Stomach (tissue), 8 donors: ENCODE measurements at regions not wholly inside any gene's neighbourhood (a gene's known extent, or its start where the extent isn't known, plus 50 kb on each side); places are given as distances from the start of the nearest gene placed in this dataset.

Experiments
- DNase-seq, 2 donors: peaks; one replicate each; pipeline versions ENCODE4 v3.0.0 to v3.0.0-alpha.2; 2013 to 2019
- H3K27ac ChIP-seq, 5 donors: fragments of 200-600 bp in 4 of 5; sonication (generic) in 4 of 5; one replicate each; pipeline ENCODE4 v1.5.1; 2013 to 2019; ENCODE audit warnings: mild to moderate bottlenecking in 1 of 5, moderate library complexity in 1 of 5
- H3K27me3 ChIP-seq, 3 donors: fragments of 200-600 bp; sonication (generic); one replicate each; pipeline ENCODE4 v1.5.1; 2017 to 2019; ENCODE audit warnings: mixed run types in 1 of 3
- H3K36me3 ChIP-seq, 4 donors: fragments of 200-600 bp; sonication (generic); 1 replicate in 3 of 4; 2 replicates in 1 of 4; pipeline ENCODE4 v1.5.1; 2016 to 2019
- H3K4me1 ChIP-seq, 4 donors: fragments of 200-600 bp; sonication (generic); one replicate each; pipeline ENCODE4 v1.5.1; 2016 to 2019
- H3K4me3 ChIP-seq, 4 donors: fragments of 200-600 bp; sonication (generic) in 3 of 4; one replicate each; pipeline ENCODE4 v1.5.1; 2016 to 2019; ENCODE audit warnings: mild to moderate bottlenecking in 1 of 4
- H3K9me3 ChIP-seq, 4 donors: fragments of 200-600 bp; sonication (generic); one replicate each; pipeline ENCODE4 v1.5.1; 2016 to 2019
- EP300 ChIP-seq: sonication (generic); formaldehyde crosslinking; IDR thresholded peaks from one replicate; pipeline ENCODE4 v1.6.1; 2017; ENCODE audit warnings: antibody characterized with exemption
- POLR2A ChIP-seq, 4 donors: fragments of 450-650 bp; IDR thresholded peaks; one replicate each; pipeline ENCODE4 v1.6.1; 2016; ENCODE audit warnings: antibody characterized with exemption in 4 of 4, control low read depth in 2 of 4, mild to moderate bottlenecking in 1 of 4, moderate library complexity in 1 of 4
- POLR2AphosphoS5 ChIP-seq, 3 donors: sonication (generic); formaldehyde crosslinking; IDR thresholded peaks; one replicate each; pipeline ENCODE4 v1.6.1; 2016; ENCODE audit warnings: antibody characterized with exemption in 3 of 3
- WGBS, 5 donors: extraction: QIAGEN DNeasy Blood & Tissue Kit in 3 of 5; methylation state at CpG; one replicate each; pipeline versions ENCODE4 v1.1.5 to v1.1.7; 2013 to 2018; 5-methylcytosine and 5-hydroxymethylcytosine counted together
- intact Hi-C: fragments of 100-400 bp; cut with DNase I; formaldehyde crosslinking; loops from one replicate; pipeline ENCODE4 v1.15.1; 2023; ENCODE audit warnings: low total_unique reads
- TF ChIP-seq, protein P1 (sequence below), 7 experiments: fragments of 450-650 bp in 4 of 7; fragments of 200-600 bp in 3 of 7; sonication (generic) in 3 of 7; IDR thresholded peaks; one replicate each; pipeline ENCODE4 v1.5.1; 2016 to 2019; ENCODE audit warnings: antibody characterized with exemption in 7 of 7, control low read depth in 2 of 7, mild to moderate bottlenecking in 1 of 7
- donor health status: healthy with polysubstance abuse.
- donor health status: Bipolar disorder and iron deficiency.
- donor health status: healthy.

DNA sequence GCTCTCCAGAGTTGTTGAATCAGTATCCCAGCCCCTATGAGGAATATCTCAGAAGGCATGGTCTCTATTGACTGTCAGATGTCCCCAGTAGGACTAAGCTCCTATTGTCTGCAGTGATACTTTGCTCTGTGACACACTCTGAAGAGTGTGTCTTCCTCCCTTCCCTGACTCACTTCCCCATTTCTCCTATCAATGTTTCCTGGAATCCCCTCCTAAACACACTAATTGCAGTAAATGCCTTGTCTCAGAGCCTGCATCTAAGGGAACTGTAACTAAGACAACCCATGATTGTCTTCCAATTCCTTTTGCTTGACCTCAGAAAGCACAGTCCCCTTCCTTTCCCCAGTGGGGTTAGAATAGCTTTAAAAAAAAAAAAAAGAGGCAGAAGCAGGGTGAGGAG, 397.3 kb upstream of the PROK2 start:
- TF ChIP-seq POLR2AphosphoS5 (IDR thresholded peaks at IDR 0.05) (no peak), POLR2A (IDR thresholded peaks at IDR 0.05) (no peak), EP300 (no peak)
- TF ChIP-seq, protein P1, sequence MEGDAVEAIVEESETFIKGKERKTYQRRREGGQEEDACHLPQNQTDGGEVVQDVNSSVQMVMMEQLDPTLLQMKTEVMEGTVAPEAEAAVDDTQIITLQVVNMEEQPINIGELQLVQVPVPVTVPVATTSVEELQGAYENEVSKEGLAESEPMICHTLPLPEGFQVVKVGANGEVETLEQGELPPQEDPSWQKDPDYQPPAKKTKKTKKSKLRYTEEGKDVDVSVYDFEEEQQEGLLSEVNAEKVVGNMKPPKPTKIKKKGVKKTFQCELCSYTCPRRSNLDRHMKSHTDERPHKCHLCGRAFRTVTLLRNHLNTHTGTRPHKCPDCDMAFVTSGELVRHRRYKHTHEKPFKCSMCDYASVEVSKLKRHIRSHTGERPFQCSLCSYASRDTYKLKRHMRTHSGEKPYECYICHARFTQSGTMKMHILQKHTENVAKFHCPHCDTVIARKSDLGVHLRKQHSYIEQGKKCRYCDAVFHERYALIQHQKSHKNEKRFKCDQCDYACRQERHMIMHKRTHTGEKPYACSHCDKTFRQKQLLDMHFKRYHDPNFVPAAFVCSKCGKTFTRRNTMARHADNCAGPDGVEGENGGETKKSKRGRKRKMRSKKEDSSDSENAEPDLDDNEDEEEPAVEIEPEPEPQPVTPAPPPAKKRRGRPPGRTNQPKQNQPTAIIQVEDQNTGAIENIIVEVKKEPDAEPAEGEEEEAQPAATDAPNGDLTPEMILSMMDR (IDR thresholded peaks at IDR 0.05), result no peak
- no peak for DNase-seq
- intact Hi-C loops, result no loop called here

DNA sequence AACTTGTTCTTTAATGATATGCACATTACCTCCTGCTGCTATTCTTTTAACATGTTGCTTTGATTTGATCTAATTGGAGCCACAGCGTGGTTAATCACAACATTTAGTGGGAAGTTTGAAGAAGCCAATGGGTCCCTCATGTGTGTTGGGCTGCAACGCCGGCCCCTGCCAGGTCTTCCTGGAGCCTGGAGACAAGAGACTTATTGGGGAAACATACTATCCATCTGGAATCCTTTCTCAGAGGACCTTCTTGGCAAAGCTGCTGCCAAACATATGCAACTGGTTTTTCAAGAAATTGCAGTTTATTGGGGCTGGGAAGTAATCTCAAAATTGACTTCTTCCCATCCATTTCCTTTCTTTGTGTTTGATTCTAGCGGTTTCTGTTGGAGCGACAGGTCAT, 396.3 kb upstream of the PROK2 start:
- no peaks in the 10 kb centered on the region for H3K36me3 ChIP-seq
- H3K27ac ChIP-seq, result no peak overlapping the region
- no peaks in the 10 kb centered on the region for H3K9me3 ChIP-seq
- 60 to 74% (median 65%) methylated on average over 5 of the region's 5 CpGs for WGBS, 5 donors
- TF ChIP-seq, protein P1 (IDR thresholded peaks at IDR 0.05), result no peak
- TF ChIP-seq POLR2A (IDR thresholded peaks at IDR 0.05) (no peak), EP300 (no peak), POLR2AphosphoS5 (IDR thresholded peaks at IDR 0.05) (no peak)
- peaks cover 0 to 6% (median 0%) of the 10 kb centered on the region in 3 donors for H3K27me3 ChIP-seq
- intact Hi-C loops, result no loop called here
- no peak overlapping the region for H3K4me3 ChIP-seq
- DNase-seq, result peak in 1 of 2 donors; percentile 36
- peaks cover 10 to 19% (median 14%) of the 10 kb centered on the region in 4 donors for H3K4me1 ChIP-seq

More for the DNA sequence above, 397.3 kb upstream of the PROK2 start:
- Histone ChIP-seq H3K36me3 (no peaks in the 10 kb centered on the region), H3K27ac (no peak overlapping the region), H3K27me3 (peaks cover 0 to 6% (median 0%) of the 10 kb centered on the region in 3 donors), H3K4me1 (peaks cover 4 to 16% (median 8%) of the 10 kb centered on the region in 4 donors), H3K9me3 (no peaks in the 10 kb centered on the region), H3K4me3 (no peak overlapping the region)

DNA sequence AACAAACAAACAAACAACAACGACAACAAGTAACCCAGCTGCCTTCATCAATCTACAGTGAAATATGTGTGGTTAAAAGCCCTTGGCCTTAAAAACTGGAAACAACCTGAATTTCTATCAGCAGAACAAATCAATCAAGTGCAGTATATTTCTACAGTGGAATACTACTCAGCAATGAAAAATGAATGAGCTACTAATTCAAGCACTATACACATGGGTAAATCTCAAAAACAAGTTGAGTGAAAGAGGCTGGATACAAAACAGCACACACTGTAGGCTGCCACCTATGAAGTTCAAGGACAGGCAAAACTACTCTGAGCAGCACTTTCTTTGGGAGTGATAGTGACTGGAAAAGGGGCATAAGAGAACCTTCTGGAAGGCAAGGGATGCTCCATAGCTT, 395.5 kb upstream of the PROK2 start:
- H3K4me1 ChIP-seq, result peaks cover 10 to 19% (median 14%) of the 10 kb centered on the region in 4 donors
- TF ChIP-seq, protein P1 (IDR thresholded peaks at IDR 0.05), result no peak
- TF ChIP-seq POLR2A (IDR thresholded peaks at IDR 0.05) (no peak), POLR2AphosphoS5 (IDR thresholded peaks at IDR 0.05) (no peak)
- intact Hi-C loops, result no loop called here
- no peaks in the 10 kb centered on the region for H3K9me3 ChIP-seq
- H3K4me3 ChIP-seq, result no peak overlapping the region
- H3K36me3 ChIP-seq, result no peaks in the 10 kb centered on the region
- WGBS, 5 donors, result 84 to 95% (median 89%) methylated on average over 1 of the region's 1 CpG
- DNase-seq, result no peak
- no peak overlapping the region for H3K27ac ChIP-seq
- H3K27me3 ChIP-seq, result peaks cover 0 to 6% (median 0%) of the 10 kb centered on the region in 3 donors

DNA sequence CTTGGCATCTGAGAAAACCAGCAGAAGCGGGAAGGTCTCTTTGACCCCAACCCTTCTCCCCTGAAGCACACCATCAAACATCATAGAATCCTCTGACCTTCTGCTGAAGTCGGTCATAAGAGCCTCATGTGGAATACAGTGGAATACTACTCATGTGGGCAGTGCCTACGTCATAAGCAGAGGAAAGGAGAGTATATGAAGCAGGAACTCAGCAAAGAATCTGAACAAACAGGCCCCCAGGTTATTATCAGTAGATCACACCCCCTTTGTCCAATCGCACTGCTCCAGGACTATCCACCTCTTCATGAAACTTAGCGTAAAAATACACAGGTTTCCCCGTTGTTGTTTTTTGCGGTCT, 394.1 kb upstream of the PROK2 start:
- TF ChIP-seq POLR2A (IDR thresholded peaks at IDR 0.05) (no peak), POLR2AphosphoS5 (IDR thresholded peaks at IDR 0.05) (no peak)
- Histone ChIP-seq H3K4me1 (peaks cover 10 to 19% (median 15%) of the 10 kb centered on the region in 4 donors), H3K27ac (no peak overlapping the region), H3K4me3 (no peak overlapping the region), H3K9me3 (no peaks in the 10 kb centered on the region), H3K27me3 (peaks cover 0 to 6% (median 0%) of the 10 kb centered on the region in 3 donors), H3K36me3 (no peaks in the 10 kb centered on the region)
- intact Hi-C loops, result no loop called here
- 91 to 99% (median 92%) methylated on average over 7 of the region's 7 CpGs for WGBS, 5 donors
- no peak for DNase-seq

DNA sequence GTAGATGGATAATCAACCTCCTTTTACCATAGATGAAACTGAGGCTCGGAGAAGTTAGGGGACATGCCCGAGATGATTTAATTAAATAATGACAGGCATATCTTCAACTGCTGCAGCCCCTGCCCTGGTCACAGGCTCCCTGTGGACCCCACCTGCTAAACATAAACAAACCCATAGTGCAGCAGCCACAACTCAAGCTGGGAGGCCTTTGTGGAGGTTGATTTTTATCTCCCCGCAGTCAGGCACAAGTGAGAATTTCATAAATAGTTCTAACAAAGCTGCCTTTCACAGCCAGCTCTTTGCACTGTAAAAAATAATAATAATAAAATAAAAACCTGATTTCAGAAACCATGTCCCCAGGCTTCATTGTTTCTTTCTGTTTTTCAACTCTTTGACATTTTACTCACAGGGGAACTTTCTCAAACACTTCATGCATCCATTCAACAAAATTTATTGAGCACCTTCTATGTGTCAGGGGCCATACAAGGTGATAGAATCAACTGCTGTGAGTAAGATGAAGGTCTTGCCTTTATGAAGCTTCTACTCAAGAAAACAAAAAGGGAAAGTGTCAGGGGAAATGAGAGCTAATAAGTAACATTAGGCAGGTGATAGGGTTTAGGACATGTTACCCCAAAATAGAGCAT, 393.6 kb upstream of the PROK2 start:
- Histone ChIP-seq H3K27me3 (peaks cover 0 to 6% (median 0%) of the 10 kb centered on the region in 3 donors), H3K9me3 (no peaks in the 10 kb centered on the region), H3K27ac (no peak overlapping the region), H3K4me3 (no peak overlapping the region), H3K36me3 (no peaks in the 10 kb centered on the region), H3K4me1 (peaks cover 10 to 24% (median 15%) of the 10 kb centered on the region in 4 donors)
- intact Hi-C loops, result no loop called here
- TF ChIP-seq POLR2AphosphoS5 (IDR thresholded peaks at IDR 0.05) (no peak), POLR2A (IDR thresholded peaks at IDR 0.05) (no peak), EP300 (no peak)
- TF ChIP-seq, protein P1 (IDR thresholded peaks at IDR 0.05), result no peak
- DNase-seq, result no peak
- 74 to 86% (median 81%) methylated on average over 3 of the region's 3 CpGs for WGBS, 5 donors
